ENCODE measurements at regions not wholly inside any gene's neighbourhood (a gene's known extent, or its start where the extent isn't known, plus 50 kb on each side); places are given as distances from the start of the nearest gene placed in this dataset.

- TF ChIP-seq CTCF (conservative IDR thresholded peaks at IDR 0.05), result no peak
- Mint-ChIP-seq H3K9me3 (no peaks in the 10 kb centered on the region), H3K36me3 (ENCODE audit: low read depth) (no peaks in the 10 kb centered on the region), H3K27ac (ENCODE audit: unreplicated experiment) (no peak overlapping the region), H3K4me3 (no peak overlapping the region), H3K4me1 (peaks cover 19% of the 10 kb centered on the region), H3K27me3 (ENCODE audit: low read depth) (no peaks in the 10 kb centered on the region)
- DNase-seq (ENCODE audit: low read depth, low spot score), result no peak
Observed at GRCh38 chr13:40149611-40150274, 494.3 kb downstream of the COG6 start.

- Mint-ChIP-seq H3K9me3 (no peaks in the 10 kb centered on the region), H3K4me1 (peaks cover 19% of the 10 kb centered on the region), H3K27me3 (ENCODE audit: low read depth) (peaks cover 2% of the 10 kb centered on the region), H3K4me3 (no peak overlapping the region), H3K27ac (ENCODE audit: unreplicated experiment) (no peak overlapping the region), H3K36me3 (ENCODE audit: low read depth) (no peaks in the 10 kb centered on the region)
- no peak for TF ChIP-seq CTCF (conservative IDR thresholded peaks at IDR 0.05)
- DNase-seq (ENCODE audit: low read depth, low spot score), result no peak
Observed at GRCh38 chr13:40151673-40152072, 496.2 kb downstream of the COG6 start.

DNA sequence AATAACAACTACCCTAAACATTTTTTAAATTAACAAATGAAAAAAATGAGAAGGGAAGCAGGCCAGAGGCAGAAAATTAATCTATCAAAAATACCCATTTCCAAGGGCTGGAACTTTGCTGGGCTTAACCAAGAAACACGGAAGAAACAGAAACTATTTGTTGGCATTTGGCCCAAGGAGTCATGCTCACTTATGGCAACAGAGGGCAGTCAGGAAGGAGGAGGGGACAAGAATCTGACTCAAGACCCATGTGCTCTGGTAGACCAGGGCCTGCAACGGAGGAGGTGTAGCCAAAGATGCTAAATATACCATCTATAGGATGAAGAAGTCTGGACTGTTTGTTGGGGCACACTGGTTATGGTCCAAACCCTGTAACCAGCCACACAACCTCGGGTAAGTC, 496.7 kb downstream of the COG6 start:
- no peaks in the 10 kb centered on the region for H3K9me3 Mint-ChIP-seq
- peaks cover 2% of the 10 kb centered on the region for H3K27me3 Mint-ChIP-seq (ENCODE audit: low read depth)
- TF ChIP-seq CTCF (conservative IDR thresholded peaks at IDR 0.05), result no peak
- no peak overlapping the region for H3K27ac Mint-ChIP-seq (ENCODE audit: unreplicated experiment)
- DNase-seq (ENCODE audit: low read depth, low spot score), result no peak
- H3K36me3 Mint-ChIP-seq (ENCODE audit: low read depth), result no peaks in the 10 kb centered on the region
- no peak overlapping the region for H3K4me3 Mint-ChIP-seq
- H3K4me1 Mint-ChIP-seq, result peaks cover 16% of the 10 kb centered on the region

- no peak overlapping the region for H3K4me3 Mint-ChIP-seq
- H3K36me3 Mint-ChIP-seq (ENCODE audit: low read depth), result no peaks in the 10 kb centered on the region
- no peaks in the 10 kb centered on the region for H3K9me3 Mint-ChIP-seq
- H3K27me3 Mint-ChIP-seq (ENCODE audit: low read depth), result peaks cover 2% of the 10 kb centered on the region
- H3K4me1 Mint-ChIP-seq, result peaks cover 18% of the 10 kb centered on the region
- no peak overlapping the region for H3K27ac Mint-ChIP-seq (ENCODE audit: unreplicated experiment)
- no peak for TF ChIP-seq CTCF (conservative IDR thresholded peaks at IDR 0.05)
- DNase-seq (ENCODE audit: low read depth, low spot score), result no peak
Observed at GRCh38 chr13:40152922-40153321, 497.5 kb downstream of the COG6 start.

DNA sequence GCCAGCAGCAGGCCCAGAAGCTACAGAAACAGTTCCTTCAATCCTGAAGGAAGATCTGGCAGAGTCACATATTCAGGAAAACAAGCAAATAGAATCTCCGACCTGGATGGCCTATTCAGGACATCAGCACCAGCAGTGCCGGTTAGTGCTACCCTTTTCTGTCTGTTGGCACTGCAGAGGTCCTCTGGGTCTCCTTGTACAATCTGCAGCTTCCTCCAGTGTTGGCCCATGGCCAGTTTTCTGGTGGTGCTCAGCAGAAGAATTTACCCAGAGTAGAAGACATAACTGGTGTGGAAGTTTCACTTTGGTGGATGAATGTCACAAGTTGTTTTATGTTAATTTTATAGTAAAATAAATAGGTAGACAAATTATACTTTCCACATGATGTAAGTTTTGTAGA, 498.1 kb downstream of the COG6 start:
- peaks cover 2% of the 10 kb centered on the region for H3K27me3 Mint-ChIP-seq (ENCODE audit: low read depth)
- no peak for DNase-seq (ENCODE audit: low read depth, low spot score)
- no peak overlapping the region for H3K27ac Mint-ChIP-seq (ENCODE audit: unreplicated experiment)
- no peaks in the 10 kb centered on the region for H3K9me3 Mint-ChIP-seq
- no peak overlapping the region for H3K4me3 Mint-ChIP-seq
- no peaks in the 10 kb centered on the region for H3K36me3 Mint-ChIP-seq (ENCODE audit: low read depth)
- H3K4me1 Mint-ChIP-seq, result peaks cover 18% of the 10 kb centered on the region
- no peak for TF ChIP-seq CTCF (conservative IDR thresholded peaks at IDR 0.05)

Measured in neural crest cell (in vitro differentiated cells).